Activated CD4-positive, alpha-beta T cell treated with anti-CD3 and anti-CD28 coated beads, Interleukin-2, amount 50 U/mL, for 1 hour (primary cell): ENCODE measurements at regions not wholly inside any gene's neighbourhood (a gene's known extent, or its start where the extent isn't known, plus 50 kb on each side); places are given as distances from the start of the nearest gene placed in this dataset.

ENCODE experiments used
- DNase-seq: peaks from one replicate; pipeline ENCODE4 v3.0.0-alpha.2; 2020

GRCh38 chr2:241924069-241924908, 54.8 kb downstream of the RTP5 start:
- DNase-seq, result no peak

DNA sequence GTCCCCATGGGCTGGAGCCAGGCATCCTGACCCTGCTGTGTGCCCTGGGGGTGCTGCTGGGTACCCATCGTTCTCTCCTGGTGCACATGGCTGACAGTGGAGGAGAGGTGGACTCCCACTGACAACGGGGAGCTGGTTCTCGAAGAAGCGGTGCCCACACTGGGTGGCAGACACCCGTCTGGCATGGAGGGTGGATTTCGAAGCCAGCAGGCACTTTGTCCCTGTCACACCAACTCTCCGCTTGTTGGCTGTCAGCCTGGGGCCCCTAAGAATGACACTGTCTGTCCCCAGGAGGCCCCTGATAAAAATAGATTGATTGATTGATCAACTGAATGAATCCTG, 55.4 kb downstream of the RTP5 start:
- DNase-seq, result no peak

GRCh38 chr2:241925277-241925676, 55.7 kb downstream of the RTP5 start:
- DNase-seq, result no peak

- no peak for DNase-seq
Observed at GRCh38 chr2:241925821-241926441, 56.4 kb downstream of the RTP5 start.

DNA sequence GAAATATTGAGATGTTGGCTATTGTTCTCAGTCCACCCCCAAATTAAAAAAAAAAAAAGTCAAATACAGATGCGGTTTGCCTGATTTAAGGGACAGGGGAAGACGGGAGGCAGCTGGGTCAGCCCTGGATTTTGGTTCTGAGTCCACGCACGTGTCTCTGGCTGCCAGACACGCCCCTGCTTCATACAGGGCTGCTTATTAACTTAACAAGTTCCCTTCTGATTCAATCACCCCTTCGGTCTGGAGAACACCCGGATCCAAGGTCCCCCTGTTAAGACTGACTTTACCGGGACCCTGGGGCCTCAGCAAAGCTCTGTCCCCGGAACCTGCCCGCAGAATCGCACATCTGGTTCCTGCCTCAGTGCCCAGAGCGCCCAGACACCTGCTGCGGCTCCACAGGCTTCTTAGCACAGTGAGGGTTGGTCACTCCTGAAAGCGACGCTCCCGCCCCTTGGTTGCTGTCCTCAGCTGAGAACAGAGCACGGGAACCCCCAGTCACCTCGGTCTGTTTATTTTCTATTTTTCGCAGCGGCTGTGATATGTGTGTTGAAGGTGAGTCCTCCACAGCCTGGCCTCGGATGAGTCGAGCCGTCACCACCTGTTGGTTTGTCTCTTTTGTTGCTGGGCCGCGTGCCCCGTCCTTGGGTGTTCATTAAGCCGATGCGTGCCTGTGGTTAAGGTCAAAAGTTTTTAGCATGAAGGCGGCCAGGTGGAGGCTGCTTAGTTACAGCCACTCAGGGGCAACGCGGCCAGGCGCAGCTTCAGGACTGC, 57.2 kb downstream of the RTP5 start:
- DNase-seq, result no peak

DNA sequence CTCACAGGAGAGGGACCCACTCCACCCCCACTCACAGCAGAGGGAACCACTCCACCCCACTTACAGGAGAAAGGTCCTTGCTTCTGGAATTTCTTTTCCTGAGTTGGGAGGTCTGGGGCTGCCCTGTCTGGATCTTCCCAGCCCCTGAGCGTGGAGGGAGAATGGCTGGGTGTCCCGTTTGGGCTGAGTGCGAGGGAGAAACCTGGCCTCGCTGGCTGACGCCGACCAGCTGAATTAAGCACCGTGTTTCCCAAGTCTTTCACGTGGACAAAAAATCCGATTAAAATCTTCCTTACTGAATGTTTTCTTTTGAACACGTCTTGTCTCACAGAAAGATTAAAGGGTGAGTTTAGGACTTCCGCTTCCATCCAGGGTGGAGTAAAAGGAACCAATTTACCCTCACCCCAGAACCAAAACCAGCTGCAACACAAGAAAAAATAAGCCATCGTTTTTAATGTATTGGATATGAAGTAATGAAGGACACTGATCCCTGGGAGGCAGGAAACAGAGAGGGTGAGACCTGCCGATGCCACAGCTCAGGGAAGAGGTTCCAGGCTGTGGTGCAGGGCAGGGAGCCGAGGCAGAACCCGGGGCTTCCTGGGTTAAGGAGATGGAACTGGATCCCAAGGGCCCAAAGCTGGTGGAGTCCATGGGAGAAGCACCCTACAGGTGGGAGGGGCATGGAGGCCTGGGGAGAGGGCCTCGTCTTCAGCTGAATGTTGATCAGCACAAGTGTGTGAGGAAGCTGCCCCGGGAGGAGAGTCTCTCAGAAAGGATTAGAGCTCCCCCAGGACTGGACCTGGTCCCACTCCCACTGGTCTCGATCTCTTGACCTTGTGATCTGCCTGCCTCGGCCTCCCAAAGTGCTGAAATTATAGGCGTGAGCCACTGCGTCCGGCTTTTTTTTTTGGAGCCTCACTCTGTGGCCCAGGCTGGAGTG, 60.3 kb downstream of the RTP5 start:
- no peak for DNase-seq

- no peak for DNase-seq
Observed at GRCh38 chr2:241931084-241931975, 61.8 kb downstream of the RTP5 start.

- no peak for DNase-seq
Observed at GRCh38 chr2:241931976-241932898, 62.7 kb downstream of the RTP5 start.

- no peak for DNase-seq
Observed at GRCh38 chr2:241932899-241933178, 63.3 kb downstream of the RTP5 start.

DNA sequence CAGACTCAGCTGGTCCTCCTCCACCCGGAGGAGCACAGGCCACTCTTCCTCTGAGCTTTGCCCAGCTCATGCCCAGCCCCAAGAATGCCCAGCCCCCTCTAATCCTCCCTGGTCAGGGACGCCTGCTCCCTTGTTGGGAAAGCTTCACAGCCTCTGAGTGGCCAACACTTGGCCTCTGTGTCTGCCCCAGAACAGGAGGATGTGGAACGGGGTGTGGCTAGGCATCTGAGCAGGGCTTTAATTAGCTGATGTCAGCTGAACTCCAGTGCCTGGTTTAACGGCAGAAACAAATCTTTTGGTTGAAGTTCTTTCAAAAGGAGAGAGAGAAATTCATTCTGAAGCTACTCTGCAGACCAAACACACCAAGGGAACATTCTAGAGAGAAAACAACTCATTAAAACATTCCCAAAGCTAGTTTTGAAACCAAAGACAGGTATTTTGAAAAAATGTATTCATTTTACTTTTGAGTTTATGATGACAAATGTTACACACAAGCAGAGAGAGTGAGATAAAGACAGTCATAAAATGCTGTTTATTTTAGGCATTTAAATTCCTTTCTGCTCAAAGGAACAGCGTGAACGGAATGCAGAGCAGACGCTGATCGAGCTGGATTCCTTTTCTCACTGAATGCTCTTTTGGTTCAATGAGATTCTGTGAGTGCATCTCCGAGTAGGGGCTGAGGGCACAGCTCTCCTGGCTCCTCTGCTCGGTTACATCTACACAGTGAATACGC, 63.8 kb downstream of the RTP5 start:
- no peak for DNase-seq

GRCh38 chr2:241935314-241935713, 65.8 kb downstream of the RTP5 start:
- no peak for DNase-seq

DNA sequence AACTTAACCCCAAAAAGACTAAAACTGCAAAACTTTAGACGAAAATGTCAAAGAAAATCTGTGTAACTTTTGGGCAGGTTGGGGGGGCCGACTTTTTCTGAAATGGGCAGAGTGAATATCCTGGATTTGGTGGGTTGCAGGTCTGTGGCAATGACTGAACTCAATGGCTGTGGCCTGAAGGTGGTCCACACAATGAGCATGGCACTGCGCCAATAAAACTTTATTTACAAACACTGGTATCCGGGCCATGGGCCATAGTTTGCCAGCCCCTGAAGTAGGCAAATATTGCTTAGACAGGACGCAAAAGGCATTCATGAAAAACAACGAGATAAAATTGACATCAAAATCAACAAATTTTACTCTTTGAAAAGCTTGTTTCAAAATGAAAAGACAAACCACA, 66.2 kb downstream of the RTP5 start:
- DNase-seq, result no peak

DNA sequence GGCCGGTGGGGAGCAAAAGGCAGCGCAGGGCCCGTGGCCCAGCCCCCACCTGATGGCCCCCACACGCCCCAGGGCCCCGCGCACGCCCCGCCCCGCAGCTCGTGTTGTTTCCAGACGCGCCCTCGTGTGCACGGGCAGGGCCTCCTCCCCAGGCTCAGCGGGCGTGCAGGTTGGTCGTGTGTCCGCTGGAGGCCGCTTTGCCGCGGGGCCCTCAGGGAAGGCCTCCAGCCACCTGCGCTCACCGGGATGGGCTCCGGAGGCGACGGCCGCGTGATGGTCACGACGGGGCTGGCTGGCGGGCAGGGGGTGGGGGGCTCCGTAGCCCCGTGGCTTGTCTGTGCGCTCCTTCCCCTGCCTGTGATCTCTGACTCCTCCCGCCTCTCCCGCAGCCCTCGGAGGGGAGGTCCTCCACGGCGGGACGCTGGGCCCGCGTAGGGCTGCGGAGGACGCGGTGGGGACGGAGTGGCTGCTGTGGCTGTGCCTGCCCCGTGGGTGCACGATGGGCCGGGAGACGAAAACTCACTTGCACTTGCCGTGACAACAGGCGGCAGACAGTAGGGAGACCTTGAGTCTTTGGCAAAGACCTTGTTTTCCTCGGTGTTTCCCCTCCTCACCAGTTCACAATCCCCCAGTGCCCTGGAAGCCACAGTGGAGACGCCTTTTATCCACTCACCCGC, 67.1 kb downstream of the RTP5 start:
- no peak for DNase-seq

DNA sequence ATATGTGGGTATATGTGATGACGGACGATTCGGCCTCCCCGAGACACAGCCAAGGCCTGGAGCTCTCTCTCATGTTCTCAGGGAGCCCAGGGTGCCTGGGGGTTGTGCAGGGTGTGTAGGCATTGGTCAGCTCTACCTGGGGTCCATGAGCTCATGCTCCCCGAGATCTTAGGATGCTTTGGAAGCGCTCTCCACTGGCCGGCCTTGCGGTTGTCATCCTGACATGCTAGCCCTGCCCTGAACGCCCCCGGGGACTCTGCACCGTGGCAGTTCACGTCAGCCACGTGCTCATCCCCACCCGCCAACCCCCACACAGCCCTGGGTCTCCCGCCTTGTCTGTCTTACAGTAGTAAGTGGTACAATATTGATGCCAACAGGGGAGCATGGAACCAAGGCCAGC, 67.8 kb downstream of the RTP5 start:
- DNase-seq, result no peak

DNA sequence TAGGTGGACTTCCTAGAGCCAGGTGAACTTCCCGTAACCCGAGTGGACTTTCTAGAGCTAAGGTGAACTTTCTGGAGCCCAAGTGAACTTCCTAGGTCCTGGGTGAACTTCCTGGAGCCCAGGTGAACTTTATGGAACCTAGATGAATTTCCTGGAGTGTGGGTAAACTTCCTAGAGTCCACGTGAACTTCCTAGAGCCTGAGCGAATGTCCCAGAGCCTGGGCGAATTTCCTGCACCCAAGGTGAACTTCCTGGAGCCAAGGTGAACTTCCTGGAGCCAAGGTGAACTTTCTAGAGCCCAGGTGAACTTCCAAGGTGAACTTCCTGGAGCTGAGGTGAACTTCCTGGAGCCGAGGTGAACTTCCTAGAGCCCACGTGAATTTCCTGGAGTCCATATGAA, 70.0 kb downstream of the RTP5 start:
- DNase-seq, result no peak

- DNase-seq, result no peak
Observed at GRCh38 chr2:241940329-241940728, 70.8 kb downstream of the RTP5 start.

DNA sequence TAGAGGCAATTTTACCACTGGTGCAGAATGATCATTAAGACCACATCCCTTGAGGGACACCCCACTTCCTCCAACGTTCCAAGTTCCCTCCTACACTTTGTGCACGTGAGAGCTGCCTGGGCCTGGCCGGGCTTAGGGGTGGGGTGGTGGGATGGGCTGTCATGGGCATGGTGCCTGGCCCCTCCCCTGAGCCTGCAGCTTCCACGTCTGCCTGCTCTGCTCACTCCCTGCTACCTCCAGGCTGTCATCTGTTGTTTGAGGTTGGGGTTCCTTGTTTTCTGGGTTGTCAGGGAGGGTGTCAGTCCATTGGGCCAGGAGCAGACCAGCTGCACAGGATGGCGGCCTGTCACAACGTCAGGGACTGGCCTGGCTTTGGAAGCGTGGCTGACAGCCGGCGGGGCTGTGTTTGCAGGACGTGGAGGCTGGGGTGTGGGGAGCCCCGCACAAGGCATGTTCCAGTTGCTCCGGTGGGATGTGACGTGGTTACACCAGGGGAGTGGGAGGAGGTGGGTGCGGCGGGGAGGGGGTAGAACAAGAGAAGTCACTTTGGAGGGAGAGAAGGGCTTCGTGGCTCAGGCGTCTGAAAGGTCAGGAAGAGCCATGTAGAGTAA, 72.3 kb downstream of the RTP5 start:
- DNase-seq, result no peak

DNA sequence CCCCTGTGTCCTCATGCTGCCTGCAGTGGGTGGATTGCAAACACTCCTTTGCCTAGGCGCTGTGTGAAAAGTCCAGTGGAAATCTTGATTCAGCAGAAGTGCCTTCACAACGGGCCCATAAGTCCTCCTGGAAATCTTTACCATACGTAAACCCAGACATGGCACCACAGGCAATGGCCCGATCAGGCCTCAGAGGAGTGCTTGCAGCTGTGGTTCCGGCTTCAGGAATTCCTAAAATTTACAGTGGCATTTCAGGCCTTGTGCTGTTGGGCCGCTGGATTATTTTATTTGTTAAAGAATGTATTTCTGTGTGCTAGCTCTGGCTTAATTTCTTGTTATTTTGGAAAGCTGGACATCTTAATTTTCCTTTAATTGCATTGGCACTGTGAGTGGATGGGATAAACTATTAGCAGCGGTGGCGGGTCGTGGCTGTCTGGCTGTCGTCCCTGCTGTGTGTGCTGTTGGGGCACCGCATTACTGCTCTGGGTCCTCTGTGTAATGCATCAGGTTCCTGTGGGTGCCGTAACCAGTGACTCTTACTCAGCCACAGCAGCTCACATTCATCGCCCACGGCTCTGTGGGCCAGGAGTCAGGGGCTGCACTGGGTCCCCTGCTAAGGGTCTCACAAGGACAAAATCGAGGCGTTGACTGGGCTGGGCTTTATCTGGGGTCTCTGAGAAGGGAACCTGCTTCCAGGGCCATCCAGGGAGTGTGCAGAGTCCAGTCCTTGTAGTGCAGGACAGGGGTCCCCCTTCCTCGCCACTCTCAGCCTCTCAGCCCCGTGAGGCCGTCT, 73.1 kb downstream of the RTP5 start:
- DNase-seq, result no peak
